ENCODE measurements at regions not wholly inside any gene's neighbourhood (a gene's known extent, or its start where the extent isn't known, plus 50 kb on each side); places are given as distances from the start of the nearest gene placed in this dataset.

DNA sequence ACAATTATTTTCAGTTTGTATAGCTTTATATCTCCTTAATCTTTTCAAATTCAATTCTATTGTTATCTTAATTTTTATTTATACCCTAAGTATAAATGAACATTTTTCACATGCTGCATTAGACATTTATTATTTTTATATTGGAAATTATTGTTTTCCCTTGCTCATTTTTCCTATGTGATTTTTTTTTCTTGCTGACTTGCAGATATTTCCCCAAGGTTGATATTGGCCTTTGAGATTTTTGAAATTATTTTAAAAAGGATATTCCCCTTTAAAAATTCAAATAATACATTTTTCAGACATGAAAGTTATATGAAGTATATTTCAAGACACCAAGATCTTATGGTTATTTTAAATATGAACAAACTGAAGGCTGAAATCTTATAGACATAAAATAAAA lies 234.2 kb downstream of the TRIM36 start:
- H3K36me3 Mint-ChIP-seq (ENCODE audit: insufficient read depth, unreplicated experiment) = peaks cover 6% of the 10 kb centered on the region
- POLR2A ChIA-PET = no interaction called here
- H3K27me3 Mint-ChIP-seq (ENCODE audit: insufficient read depth, unreplicated experiment) = no peaks in the 10 kb centered on the region
- BruUV-seq (replicated peaks) = no TSS peak
- no peaks in the 10 kb centered on the region for H3K4me1 Mint-ChIP-seq (ENCODE audit: insufficient read depth, unreplicated experiment)
- H3K9me3 Mint-ChIP-seq (ENCODE audit: unreplicated experiment) = peaks cover 26% of the 10 kb centered on the region
- intact Hi-C loops (cut with micrococcal nuclease) = no loop called here
- DNase-seq (ENCODE audit: unreplicated experiment) = no peak
- H3K27ac Mint-ChIP-seq (ENCODE audit: low read depth, unreplicated experiment) = no peak overlapping the region
- H3K4me3 Mint-ChIP-seq (ENCODE audit: unreplicated experiment) = no peak overlapping the region
- CTCF ChIA-PET = no interaction called here
- TF ChIP-seq, protein P1, sequence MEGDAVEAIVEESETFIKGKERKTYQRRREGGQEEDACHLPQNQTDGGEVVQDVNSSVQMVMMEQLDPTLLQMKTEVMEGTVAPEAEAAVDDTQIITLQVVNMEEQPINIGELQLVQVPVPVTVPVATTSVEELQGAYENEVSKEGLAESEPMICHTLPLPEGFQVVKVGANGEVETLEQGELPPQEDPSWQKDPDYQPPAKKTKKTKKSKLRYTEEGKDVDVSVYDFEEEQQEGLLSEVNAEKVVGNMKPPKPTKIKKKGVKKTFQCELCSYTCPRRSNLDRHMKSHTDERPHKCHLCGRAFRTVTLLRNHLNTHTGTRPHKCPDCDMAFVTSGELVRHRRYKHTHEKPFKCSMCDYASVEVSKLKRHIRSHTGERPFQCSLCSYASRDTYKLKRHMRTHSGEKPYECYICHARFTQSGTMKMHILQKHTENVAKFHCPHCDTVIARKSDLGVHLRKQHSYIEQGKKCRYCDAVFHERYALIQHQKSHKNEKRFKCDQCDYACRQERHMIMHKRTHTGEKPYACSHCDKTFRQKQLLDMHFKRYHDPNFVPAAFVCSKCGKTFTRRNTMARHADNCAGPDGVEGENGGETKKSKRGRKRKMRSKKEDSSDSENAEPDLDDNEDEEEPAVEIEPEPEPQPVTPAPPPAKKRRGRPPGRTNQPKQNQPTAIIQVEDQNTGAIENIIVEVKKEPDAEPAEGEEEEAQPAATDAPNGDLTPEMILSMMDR (IDR thresholded peaks at IDR 0.05; ENCODE audit: unreplicated experiment) = no peak

DNA sequence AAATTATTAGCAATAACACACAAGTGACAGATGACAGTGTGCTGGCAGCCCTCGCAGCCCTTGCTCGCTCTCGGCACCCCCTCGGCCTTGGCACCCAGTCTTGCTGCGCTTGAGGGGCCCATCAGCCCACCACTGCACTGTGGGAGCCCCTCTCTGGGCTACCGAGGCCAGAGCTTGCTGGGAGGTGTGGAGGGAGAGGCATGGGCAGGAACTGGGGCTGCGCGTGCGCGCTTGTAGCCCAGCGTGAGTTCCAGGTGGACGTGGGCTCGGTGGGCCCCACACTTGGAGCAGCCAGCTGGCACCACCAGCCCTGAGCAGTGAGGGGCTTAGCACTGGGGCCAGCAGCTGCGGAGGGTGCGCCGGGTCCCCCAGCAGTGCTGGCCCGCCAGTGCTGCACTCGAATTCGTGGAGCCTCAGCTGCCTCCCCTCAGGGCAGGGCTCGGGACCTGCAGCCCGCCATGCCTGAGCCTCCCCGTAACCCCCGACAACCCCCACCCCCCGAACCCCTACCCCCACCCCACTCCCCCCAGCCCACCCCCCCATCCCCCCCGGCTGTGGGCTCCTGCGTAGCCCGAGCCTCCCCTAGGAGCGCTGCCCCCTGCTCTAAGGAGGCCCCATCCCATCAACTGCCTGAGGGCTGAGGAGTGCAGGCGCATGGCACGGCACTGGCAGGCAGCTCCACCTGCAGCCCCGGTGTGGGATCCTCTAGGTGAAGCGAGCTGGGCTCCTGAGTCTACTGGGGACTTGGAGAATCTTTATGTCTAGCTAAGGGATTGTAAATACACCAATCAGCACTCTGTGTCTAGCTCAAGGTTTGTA lies 240.9 kb downstream of the TRIM36 start:
- POLR2A ChIA-PET = no interaction called here
- H3K4me3 Mint-ChIP-seq (ENCODE audit: unreplicated experiment) = no peak overlapping the region

DNA sequence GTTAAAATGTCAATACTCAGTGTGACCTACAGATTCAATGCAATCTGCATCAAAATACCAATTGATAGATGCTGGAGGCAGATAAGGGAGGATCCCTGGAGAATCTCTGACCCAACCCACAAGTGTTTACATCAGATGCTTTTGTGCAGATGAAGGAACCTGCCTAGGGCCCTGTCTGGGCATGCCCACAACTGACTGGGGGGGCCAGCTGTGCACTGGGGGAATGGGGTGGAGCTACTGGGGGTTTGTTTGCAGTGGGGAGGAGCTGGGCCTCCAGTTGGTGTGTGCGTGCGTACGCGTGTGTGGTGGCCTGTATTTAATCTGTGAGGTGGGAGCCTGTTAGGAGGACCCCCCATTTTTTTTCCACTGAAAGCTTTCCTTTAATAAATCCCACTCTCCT lies 244.9 kb downstream of the TRIM36 start:
- ChIA-PET CTCF (interaction anchor here (0.7 kb wide), 1 partner anchor 172 kb away, joined by 3 read pairs; no protein-coding TSS in a partner anchor), POLR2A (no interaction called here)
- TF ChIP-seq, protein P1 (IDR thresholded peaks at IDR 0.05; ENCODE audit: unreplicated experiment) = no peak
- DNase-seq (ENCODE audit: unreplicated experiment) = no peak
- no TSS peak for BruUV-seq (replicated peaks)
- no peaks in the 10 kb centered on the region for H3K36me3 Mint-ChIP-seq (ENCODE audit: insufficient read depth, unreplicated experiment)
- H3K4me1 Mint-ChIP-seq (ENCODE audit: insufficient read depth, unreplicated experiment) = no peaks in the 10 kb centered on the region
- intact Hi-C loops (cut with micrococcal nuclease) = no loop called here
- H3K4me3 Mint-ChIP-seq (ENCODE audit: unreplicated experiment) = no peak overlapping the region
- H3K9me3 Mint-ChIP-seq (ENCODE audit: unreplicated experiment) = peaks cover 9% of the 10 kb centered on the region
- H3K27ac Mint-ChIP-seq (ENCODE audit: low read depth, unreplicated experiment) = no peak overlapping the region
- peaks cover 9% of the 10 kb centered on the region for H3K27me3 Mint-ChIP-seq (ENCODE audit: insufficient read depth, unreplicated experiment)

More for the DNA sequence above, 240.9 kb downstream of the TRIM36 start:
- intact Hi-C loops (cut with micrococcal nuclease) = no loop called here
- H3K27me3 Mint-ChIP-seq (ENCODE audit: insufficient read depth, unreplicated experiment) = no peaks in the 10 kb centered on the region
- CTCF ChIA-PET = interaction anchor here (0.6 kb wide), 1 partner anchor 277 kb away, joined by 3 read pairs; no protein-coding TSS in a partner anchor
- no peaks in the 10 kb centered on the region for H3K4me1 Mint-ChIP-seq (ENCODE audit: insufficient read depth, unreplicated experiment)
- H3K36me3 Mint-ChIP-seq (ENCODE audit: insufficient read depth, unreplicated experiment) = no peaks in the 10 kb centered on the region
- no peak overlapping the region for H3K27ac Mint-ChIP-seq (ENCODE audit: low read depth, unreplicated experiment)
- TF ChIP-seq, protein P1 (IDR thresholded peaks at IDR 0.05; ENCODE audit: unreplicated experiment) = no peak
- DNase-seq (ENCODE audit: unreplicated experiment) = no peak
- no TSS peak for BruUV-seq (replicated peaks)
- H3K9me3 Mint-ChIP-seq (ENCODE audit: unreplicated experiment) = no peaks in the 10 kb centered on the region

DNA sequence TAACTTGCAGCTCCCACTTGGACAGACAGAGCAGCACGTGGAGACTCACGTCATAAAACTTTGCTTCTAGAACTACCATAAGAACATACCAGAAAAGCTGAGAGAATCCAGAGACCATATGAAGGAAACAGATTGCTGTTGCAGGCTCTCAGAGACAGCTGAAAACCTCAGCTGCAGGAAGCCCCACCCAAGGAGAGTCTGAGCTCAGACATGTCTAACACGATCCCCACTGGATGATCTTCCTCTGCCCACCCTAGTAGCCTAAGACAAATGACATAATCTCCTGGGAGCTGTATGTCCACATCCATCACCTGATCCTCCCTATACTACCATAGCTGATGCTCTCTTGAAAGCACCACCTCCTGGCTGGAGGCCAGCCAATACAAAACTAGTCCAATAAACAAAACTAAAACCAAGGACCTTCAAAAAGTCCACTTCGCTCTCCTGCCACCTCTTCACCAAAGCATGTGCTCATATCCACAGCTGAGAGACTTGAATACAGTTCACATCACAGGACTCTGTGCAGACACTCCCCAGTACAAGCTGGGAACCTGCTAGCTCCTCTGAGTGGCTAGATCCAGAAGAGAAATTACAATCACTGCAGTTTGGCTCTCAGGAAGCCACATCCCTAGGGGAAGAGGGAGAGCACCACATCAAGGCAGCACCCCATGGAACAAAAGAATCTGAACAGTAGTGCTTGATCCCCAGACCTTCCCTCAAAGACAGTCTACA lies 257.4 kb downstream of the TRIM36 start:
- POLR2A ChIA-PET = no interaction called here
- peaks cover 10% of the 10 kb centered on the region for H3K9me3 Mint-ChIP-seq (ENCODE audit: unreplicated experiment)
- no peaks in the 10 kb centered on the region for H3K4me1 Mint-ChIP-seq (ENCODE audit: insufficient read depth, unreplicated experiment)
- CTCF ChIA-PET = interaction anchor here (0.6 kb wide), 2 partner anchors 106 to 156 kb away, joined by 3 read pairs; no protein-coding TSS in a partner anchor
- no peak for DNase-seq (ENCODE audit: unreplicated experiment)
- H3K27me3 Mint-ChIP-seq (ENCODE audit: insufficient read depth, unreplicated experiment) = no peaks in the 10 kb centered on the region
- H3K27ac Mint-ChIP-seq (ENCODE audit: low read depth, unreplicated experiment) = no peak overlapping the region
- TF ChIP-seq, protein P1 (IDR thresholded peaks at IDR 0.05; ENCODE audit: unreplicated experiment) = no peak
- no peak overlapping the region for H3K4me3 Mint-ChIP-seq (ENCODE audit: unreplicated experiment)
- no peaks in the 10 kb centered on the region for H3K36me3 Mint-ChIP-seq (ENCODE audit: insufficient read depth, unreplicated experiment)
- intact Hi-C loops (cut with micrococcal nuclease) = no loop called here
- no TSS peak for BruUV-seq (replicated peaks)

Data from MCF 10A (cell line).